ENCODE measurements at regions not wholly inside any gene's neighbourhood (a gene's known extent, or its start where the extent isn't known, plus 50 kb on each side); places are given as distances from the start of the nearest gene placed in this dataset.
"Not testable (repeated sequence)": the region's sequence is repeated elsewhere in the genome, so short reads cannot be mapped to it uniquely, and the experiment has no call there.

DNA sequence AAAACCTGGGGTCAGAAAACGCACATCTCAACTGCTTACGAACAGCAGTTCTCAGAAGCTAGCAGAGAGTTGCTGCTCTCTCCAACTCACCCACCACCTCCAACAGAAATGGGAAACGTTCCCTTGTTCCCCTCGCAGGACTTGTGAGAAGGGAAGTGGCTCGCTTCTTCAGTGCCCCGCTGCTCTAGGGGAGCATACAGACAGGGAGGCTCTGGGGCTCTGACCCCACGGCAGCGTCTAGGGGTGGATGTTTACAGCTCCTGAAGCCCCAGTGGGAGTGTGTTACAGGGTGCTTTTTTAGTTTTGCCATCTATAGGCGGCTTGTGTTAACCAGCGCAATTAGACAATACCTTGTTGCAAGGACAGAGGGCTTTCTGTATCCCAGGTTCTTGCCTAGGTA is 267.7 kb upstream of the ACTBL2 start:
- no peak for DNase-seq (ENCODE audit: low read depth in 3 of 3)

DNA sequence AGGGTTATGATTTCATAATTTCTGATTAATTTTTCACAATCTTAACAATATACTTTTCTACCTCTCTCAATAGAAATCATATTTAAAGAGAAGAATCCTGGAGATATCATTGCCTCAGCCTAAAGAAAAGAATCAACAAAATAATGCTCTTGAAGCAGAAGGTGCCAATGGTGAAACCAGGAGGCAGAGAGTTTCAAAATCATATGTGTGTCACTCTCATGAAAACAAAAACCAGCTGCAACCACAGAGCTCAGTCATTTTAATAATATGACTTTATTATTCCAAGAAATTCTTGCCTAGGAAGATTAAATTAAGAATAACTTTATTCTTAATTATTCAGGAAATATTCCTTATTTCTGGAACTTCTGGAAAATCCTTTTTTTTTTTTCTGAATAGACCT is 266.8 kb upstream of the ACTBL2 start:
- DNase-seq (ENCODE audit: low read depth in 3 of 3) = no peak

DNA sequence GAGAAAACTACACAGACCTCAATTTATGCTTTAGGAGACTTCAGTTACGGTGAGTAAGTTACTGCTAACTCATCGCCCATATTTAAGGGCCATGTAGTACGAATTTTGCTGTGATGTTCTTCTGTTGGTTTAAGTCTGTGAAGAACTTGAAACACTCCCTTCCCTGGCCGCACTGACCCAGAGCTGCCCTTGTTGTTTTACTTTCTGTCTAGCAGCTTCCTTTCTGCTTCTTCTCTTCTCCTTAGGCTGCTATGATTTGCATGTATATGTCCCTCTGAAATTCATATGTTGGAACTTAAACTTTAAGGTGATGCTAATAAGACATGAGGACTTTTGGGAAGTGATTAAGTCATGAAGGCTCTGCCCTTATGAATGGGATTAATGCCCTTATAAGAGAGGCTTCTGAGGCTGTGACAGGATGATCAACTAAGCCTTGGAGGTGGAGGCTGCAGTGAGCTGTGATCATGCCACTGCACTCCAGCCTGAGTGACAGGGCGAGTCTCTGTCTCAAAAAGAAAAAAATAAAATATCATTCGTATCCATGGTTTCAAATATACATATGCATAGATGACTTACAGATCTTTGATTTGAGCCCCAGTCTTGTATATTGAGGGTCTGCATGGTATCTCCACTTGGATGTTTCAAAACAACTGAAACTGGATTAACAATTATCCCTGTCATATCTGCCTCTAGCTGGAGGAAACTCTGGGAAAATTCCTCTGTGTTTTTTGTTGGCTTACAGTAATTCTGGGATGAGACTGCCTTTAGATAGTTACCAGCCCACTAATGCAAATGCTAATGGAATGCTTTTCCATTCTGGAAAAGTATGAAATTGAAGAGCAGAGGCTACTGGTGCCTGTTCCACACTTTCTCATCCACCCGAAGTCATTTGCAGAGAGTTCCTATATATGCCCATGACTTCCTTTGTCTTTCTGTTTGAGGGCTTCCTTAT is 263.4 kb upstream of the ACTBL2 start:
- no peak for DNase-seq (ENCODE audit: low read depth in 3 of 3)

DNA sequence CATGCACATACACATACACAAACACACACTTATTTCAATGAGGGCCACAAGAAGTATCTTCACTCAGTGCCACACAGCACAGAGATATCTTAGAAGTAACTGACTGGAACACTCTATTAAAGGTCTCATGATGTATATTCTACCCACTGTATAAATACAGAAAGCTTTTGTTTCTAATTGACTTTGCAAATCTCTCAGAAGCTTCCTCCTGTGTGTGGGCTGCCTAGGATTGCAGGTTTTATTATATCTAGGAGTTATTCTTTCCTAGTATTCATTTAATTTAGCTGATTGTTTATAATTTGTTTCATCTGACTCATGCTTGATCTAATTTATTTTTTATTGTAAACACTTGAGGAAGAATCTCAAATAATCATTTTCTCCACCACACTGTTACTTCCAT is 262.4 kb upstream of the ACTBL2 start:
- no peak for DNase-seq (ENCODE audit: low read depth in 3 of 3)

DNA sequence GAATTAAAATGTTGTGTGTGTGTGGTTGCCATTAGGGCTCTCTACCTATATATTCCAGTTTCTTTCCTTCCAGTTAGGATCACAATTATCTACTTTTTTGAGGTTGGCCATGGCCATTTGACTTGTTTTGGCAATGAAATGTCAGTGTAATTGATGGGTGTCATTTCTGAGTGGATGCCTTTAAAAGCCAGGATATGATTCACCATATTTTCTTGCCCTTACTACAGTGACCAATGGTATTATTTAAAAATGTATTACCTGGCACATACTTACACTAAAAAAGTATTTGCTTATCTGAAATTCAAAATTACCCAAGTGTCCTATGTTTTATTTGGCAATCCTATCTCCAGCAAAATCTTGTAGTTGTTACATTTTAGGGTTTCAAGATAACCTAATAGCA is 258.7 kb upstream of the ACTBL2 start:
- DNase-seq (ENCODE audit: low read depth in 3 of 3) = no peak

DNA sequence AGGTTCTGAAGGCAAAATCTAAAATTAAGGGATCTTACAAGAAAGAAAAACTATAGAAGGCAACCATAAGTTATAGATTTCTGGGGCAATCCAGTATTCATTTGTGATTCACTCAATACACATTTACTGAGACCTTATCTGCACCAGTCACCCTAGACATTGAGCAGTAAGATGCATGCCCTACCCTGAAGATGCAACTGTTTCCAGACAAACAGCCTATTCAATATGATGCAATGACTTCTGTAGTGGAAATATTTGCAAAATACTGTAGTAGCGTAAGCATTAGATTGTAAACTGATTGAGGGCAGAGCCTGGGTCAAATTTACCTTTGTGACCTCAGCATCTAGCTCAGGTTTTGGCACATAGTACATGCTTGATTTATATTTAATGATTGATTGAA is 256.2 kb upstream of the ACTBL2 start:
- no peak for DNase-seq (ENCODE audit: low read depth in 3 of 3)

DNA sequence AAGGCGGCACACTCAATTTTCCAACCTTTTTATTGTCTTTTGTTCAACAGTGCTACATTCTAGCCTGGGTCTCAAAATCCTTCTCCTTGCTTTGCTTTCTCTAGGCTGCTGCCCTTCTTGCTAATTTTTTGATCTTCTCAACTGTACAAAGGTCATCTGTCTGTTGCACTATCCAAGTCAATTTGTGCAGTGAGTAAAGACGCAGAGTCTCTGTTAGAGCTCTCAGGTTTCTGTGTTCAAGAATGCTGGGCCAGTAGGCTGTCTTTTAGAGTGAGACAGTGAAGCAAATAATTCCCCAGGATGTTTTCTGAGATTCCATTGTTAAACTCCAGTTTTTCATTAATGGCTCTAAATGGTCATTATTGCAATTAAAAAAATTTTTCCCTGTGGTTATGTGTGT is 255.7 kb upstream of the ACTBL2 start:
- no peak for DNase-seq (ENCODE audit: low read depth in 3 of 3)

DNA sequence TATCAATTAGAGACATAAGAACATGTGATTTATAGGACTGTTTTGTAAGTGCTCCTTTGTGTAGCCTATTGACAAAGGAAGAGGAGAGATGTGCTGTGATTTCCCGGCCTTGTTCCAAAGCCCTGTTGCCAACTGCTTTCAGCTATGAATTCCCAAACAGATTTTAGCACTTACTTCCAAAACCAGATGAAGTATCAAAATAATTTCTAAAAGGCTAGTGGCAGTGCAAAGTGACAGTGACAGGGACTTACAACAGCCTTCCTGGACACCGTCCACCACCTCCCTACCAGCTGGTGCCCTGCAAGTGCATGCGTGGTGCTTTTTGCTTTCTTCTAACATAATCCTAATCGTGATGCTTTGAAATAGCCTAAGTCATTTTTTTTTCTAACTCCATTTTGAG is 254.1 kb upstream of the ACTBL2 start:
- DNase-seq (ENCODE audit: low read depth in 3 of 3) = no peak

DNA sequence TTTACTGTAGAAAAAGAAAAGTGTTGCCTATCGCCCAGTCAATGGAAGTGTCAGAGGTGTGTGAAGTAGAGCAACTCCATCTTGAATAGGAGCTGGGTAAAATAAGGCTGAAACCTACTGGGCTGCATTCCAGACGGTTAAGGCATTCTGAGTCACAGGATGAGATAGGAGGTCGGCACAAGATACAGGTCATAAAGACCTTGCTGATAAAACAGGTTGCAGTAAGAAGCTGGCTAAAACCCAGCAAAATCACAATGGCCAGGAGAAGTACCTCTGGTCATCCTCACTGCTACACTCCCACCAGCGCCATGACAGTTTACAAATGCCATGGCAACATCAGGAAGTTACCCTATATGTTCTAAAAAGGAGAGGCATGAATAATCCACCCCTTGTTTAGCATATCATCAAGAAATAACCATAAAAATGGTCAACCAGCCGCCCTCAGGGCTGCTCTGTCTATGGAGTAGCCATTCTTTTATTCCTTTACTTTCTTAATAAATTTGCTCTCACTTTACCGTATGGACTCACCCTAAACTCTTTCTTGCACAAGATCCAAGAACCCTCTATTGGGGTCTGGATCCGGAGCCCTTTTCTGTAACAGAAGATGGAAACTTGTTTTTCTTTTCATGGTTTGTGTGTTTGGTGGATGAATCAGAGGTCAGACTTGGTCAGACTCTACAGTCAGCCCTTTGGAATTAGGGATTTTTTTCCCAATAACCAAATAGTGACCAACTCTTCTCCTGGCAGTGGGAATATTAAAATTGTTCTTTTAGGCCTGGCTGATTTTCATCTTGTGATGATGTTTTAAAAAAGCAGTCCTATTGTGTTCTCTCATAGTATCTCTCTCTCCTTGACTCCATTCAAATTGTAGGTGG is 252.9 kb upstream of the ACTBL2 start:
- not testable (repeated sequence) for DNase-seq (ENCODE audit: low read depth in 3 of 3)

DNA sequence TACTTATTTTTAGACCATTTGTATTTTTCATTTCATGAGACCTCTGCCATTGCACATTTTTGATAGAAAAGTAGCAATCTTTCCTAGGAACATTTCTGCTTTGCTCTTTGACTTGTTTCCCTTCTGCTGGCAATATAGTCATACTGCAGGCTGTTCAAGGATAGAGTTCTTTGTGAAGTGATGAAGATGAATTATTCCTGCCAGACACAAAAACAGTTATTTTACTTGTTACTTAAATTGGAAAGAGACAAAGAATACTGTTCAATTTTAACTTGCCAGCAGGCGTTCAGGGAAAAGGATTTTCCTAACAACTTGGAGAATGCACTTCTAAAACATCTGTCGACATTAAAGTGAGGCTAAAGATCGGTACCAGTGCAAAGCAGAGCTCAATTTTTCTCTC is 251.7 kb upstream of the ACTBL2 start:
- no peak for DNase-seq (ENCODE audit: low read depth in 3 of 3)

DNA sequence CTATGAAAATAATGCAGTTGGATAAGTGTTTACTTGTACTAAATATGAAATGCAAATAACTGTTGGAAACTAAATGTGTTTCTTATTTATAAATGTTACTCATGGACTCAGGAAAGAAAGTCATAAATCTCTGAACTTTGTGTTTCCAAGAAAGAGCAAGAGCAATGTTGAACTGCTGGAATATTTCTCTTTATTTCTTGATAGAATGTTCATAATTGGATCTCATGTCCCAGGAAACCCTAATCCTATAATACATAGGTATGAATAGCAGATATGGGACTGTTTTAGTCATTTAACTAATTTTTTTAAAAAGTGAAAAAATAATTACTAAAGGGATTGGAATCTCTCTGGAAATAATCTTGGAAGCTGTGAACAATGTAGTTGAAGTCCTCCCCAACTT is 245.0 kb upstream of the ACTBL2 start:
- no peak for DNase-seq (ENCODE audit: low read depth in 3 of 3)

DNA sequence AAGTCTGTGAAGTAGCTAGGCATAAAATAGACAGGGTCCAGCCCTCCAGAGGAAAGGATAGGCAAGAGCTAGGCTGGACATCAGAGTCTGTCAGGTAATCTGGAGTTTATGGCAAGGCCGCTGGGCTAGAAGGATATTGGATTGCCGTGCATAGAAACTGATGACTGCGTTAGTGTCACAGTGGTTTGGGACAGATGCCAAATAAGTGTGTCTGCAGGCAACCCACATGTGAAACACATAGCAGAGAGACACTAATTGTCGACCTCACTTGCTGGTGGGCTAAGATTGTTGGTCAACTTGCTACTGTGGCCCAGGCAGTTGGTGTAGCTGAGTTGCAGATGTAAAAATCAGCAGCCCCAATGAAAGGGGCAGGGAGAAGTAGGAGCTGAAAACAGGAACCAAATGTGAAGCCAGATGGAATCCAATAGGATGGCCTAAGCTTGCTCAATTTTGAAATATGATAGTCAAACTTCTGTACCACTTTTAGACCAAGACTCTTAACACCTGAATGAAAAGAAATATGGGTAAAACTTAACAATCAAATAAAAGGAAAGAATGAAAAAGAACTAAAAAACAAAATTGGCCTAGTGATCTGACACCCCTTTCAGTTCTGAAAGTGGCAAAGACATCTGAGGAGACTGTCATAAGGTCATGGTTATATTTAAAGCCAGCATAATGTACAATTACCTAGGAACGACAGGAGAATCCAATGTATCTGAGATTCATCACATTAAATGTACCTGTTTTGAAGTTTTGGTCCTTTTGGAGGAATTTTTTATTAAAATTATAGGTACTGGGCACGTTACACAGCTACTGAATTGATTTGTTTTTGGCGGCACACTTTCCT is 243.3 kb upstream of the ACTBL2 start:
- DNase-seq (ENCODE audit: low read depth in 3 of 3) = no peak

DNA sequence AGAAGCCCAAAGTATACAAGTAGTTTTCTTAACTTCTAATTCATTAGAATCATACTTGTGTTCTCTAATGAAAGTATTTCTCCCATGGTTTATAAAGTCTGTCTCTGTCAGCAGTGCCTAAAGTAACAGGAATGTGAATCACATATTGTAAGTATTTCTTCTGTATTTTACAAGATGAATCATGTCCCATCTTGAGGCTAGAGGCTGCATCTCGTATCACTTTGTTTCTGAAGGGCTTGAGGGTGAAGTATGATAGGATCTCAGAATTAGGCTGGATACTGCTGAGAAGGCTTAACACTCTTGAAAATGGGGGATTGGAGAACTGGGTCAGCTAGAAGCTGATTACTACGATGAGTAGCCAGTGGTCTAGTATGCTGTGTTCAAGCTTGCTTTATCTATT is 242.2 kb upstream of the ACTBL2 start:
- DNase-seq (ENCODE audit: low read depth in 3 of 3) = no peak

DNA sequence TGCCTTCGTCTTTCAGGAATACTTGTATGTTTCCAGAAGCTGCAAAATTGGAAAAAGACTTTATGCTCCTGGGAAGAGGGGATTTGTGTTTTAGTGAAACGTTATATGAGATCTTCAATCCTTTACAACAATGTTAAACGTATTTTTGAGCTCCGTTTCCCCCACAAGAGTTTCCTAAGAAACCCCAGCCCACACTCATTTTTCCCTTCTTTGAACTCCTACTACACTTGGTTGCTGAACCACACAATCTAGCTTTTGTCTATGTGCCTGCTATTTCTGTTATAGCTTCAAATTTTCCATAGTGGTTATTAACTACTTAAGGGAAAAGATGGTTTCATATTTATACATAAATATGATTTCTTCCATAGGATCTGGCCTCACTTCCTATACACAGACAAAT is 238.6 kb upstream of the ACTBL2 start:
- no peak for DNase-seq (ENCODE audit: low read depth in 3 of 3)

DNA sequence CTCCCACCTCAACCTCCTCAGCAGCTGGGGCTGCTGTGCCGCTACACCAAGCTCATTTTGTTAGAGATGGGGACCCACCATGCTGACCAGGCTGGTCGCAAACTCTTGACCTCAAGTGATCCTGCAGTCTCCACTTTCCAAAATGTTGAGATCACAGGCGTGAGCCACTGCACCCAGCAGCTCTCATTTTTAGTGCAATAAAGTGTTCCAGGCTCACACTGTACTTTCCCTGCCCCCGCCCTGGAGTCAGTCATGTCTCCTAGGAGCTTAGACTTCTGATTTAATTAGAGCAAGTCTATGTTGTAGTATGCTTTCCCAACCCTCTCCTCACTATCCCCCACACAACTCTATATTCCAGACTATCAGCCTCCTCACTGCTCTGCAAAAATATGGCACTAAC is 238.0 kb upstream of the ACTBL2 start:
- DNase-seq (ENCODE audit: low read depth in 3 of 3) = no peak

DNA sequence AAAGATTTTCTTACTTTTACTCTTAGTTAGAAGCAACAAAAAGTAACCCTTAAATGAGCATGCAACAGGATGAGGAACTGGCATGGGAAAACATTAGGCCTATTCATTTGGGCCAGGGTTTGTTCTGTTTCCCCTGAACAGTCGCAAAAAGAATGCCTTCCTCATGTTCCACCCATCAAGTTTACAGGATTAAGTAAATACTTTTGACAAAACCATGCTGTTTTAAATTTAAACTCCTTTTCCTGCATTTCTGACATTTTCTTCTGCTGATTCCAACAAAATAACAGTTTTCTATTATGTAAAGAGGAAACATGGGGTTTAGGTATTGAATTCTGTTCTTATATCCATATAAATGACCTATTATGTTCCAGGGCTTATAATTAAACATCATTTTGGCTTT is 236.6 kb upstream of the ACTBL2 start:
- DNase-seq (ENCODE audit: low read depth in 3 of 3) = no peak

DNA sequence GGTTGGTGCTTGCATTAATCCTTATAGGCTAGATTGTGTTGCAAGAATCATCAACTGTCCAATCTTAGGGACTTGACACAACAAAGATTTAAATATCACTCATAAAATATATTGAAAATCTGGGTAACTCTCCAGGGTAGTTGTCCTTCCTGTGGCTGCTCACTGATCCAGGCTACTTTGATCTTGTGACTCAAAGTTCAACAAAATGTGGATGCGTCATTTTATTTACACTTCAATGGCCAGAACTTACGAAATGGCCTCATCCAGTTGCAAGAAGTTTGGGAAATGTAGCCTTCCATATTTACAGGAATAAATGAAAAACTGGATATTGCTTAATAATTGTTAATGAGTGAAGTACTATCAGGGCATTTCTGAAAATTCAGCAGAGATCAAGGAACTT is 235.5 kb upstream of the ACTBL2 start:
- no peak for DNase-seq (ENCODE audit: low read depth in 3 of 3)

DNA sequence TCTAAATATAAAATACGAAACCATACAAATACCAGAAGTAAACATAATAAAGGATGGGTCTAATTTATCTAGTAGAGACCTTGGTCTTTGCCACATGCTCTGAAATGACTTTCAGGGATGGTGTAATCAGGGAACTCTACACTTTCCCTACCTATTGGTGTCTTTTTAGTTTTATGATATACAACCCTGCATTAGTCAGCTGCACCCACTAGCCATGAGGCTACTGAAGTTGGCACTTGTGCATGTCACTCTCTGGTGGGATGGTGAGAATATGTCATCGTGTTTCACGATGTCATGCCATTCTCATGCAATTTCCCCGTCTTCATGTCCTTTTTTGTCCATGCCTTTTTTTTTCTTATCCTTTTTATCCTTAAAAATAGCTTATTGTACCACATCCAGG is 234.9 kb upstream of the ACTBL2 start:
- no peak for DNase-seq (ENCODE audit: low read depth in 3 of 3)

DNA sequence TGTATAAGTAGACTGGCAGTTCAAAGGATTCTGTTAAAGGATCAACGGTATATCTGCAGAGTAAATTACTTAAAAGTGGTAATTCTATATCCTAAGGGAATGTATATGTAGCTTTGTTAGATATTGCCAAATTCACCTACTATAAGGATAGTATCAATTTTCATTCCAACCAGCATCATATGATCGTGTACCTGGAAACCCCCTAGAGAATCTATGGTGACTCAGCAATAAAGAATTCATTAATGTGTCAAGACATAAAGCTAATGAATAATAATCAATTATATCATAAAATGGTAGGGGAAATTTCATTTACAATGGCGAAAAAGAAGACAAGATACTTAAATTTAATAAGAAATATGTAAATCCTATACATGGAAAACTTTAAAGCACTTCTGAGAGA is 234.1 kb upstream of the ACTBL2 start:
- no peak for DNase-seq (ENCODE audit: low read depth in 3 of 3)

DNA sequence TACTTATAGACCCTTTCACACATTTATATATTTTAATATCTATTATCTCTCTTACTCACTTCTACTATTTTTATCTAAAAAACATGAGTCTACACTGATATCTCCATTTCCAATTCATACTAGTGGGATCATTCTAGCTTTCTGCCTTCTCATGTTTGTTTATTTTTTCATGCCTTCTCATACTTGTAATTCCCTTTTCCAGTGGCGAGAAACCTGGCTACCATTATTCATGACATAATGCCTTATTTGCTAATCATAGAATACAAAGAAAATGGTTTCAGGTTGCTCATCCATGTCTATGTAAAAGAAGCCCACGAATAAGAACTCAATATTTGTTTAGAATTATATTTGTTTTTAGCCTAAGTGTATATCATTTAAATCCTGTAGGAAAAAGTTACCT is 232.7 kb upstream of the ACTBL2 start:
- DNase-seq (ENCODE audit: low read depth in 3 of 3) = no peak

DNA sequence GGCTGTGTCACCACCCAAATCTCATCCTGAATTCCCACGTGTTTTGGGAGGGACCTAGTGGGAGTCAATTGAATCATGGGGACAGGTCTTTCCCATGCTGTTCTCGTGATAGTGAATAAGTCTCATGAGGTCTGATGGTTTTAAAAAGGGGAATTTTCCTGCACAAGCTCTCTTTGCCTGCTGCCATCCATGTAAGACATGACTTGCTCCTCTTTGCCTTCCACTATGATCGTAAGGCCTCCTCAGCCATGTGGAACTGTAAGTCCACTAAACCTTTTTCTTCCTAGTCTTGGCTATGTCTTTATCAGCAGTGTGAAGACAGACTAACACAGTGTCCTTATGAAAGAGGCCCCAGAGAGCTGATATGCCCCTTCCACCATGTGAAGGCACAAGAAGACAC is 230.9 kb upstream of the ACTBL2 start:
- not testable (repeated sequence) for DNase-seq (ENCODE audit: low read depth in 3 of 3)

DNA sequence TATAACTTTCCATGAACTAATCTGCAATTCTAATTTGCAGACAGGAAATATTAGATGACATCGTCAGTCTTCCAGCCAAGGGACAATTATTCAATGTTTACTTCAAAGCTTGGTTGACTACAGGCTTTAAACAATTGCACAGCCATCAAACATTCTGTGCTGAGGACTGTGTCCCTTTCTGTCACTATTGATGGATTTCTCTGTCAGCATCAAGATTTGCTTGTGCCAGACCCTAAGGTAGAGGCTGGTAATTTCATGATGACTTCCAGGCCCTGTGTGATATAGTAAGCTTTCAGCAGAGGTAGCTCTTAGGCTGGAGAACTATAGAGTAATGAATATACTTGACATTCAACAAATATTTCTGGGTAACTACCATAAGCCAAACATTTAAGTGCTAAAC is 229.3 kb upstream of the ACTBL2 start:
- no peak for DNase-seq (ENCODE audit: low read depth in 3 of 3)
